Central memory CD8-positive, alpha-beta T cell (primary cell): ENCODE measurements at regions not wholly inside any gene's neighbourhood (a gene's known extent, or its start where the extent isn't known, plus 50 kb on each side); places are given as distances from the start of the nearest gene placed in this dataset.

Experiments used
- ATAC-seq: fragments of 150-1000 bp; cut with Tn5 transposase; replicated peaks from 2 replicates; pipeline ENCODE4 v1.10.0; 2022; ENCODE audit warnings: mild to moderate bottlenecking, moderate FRiP score, moderate number of reproducible peaks; ENCODE audit not compliant: poor library complexity, severe bottlenecking; ENCODE audit errors: extremely low read depth
- DNase-seq, 2 donors: peaks; one replicate each; pipeline ENCODE4 v3.0.0; 2021; ENCODE audit warnings: low spot score in 2 of 2
- H3K27ac Mint-ChIP-seq: one replicate; pipeline ENCODE4 v1.8.0; 2022; ENCODE audit warnings: low read depth, mild to moderate bottlenecking, moderate library complexity, mixed read lengths
- H3K27me3 Mint-ChIP-seq: one replicate; pipeline ENCODE4 v1.8.0; 2022; ENCODE audit warnings: mixed read lengths
- H3K36me3 Mint-ChIP-seq: one replicate; pipeline ENCODE4 v1.8.0; 2022; ENCODE audit warnings: mild to moderate bottlenecking, moderate library complexity, mixed read lengths; ENCODE audit not compliant: insufficient read depth
- H3K4me1 Mint-ChIP-seq: one replicate; pipeline ENCODE4 v1.8.0; 2022; ENCODE audit warnings: mixed read lengths
- H3K4me3 Mint-ChIP-seq: one replicate; pipeline ENCODE4 v1.8.0; 2022; ENCODE audit warnings: mild to moderate bottlenecking, moderate library complexity, mixed read lengths
- H3K9me3 Mint-ChIP-seq: one replicate; pipeline ENCODE4 v1.8.0; 2022; ENCODE audit warnings: mixed read lengths

- ATAC-seq (no peak), DNase-seq (no peak)
- Mint-ChIP-seq H3K4me3 (no peak overlapping the region), H3K36me3 (no peaks in the 10 kb centered on the region), H3K9me3 (no peaks in the 10 kb centered on the region), H3K27me3 (peaks cover 30% of the 10 kb centered on the region), H3K4me1 (no peaks in the 10 kb centered on the region), H3K27ac (no peak overlapping the region)
Observed at GRCh38 chr9:89916001-89916597, 311.3 kb downstream of the GADD45G start.

DNA sequence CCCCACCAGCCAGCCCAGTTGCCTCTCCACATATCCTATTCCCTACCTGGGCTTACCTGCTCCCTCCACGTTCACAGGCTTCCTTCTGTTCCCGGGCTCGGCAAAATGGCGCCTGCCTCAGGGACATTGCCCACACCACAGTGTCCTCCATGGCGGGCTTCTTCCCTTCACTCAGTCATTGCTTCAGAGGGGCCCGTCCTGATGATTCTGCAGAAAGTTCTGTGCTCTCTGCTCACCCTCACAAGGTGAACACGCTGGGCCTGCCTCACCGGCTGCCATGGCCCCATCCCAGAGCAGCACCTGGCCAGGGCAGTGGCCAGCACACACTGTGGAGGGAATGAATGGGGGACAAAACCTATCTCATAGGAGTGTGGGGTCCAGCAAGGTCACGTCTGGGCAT is 313.0 kb downstream of the GADD45G start:
- Mint-ChIP-seq H3K27me3 (peaks cover 20% of the 10 kb centered on the region), H3K36me3 (no peaks in the 10 kb centered on the region), H3K4me1 (no peaks in the 10 kb centered on the region), H3K4me3 (no peak overlapping the region), H3K9me3 (no peaks in the 10 kb centered on the region), H3K27ac (no peak overlapping the region)
- DNase-seq (no peak), ATAC-seq (no peak)

- no peak overlapping the region for H3K27ac Mint-ChIP-seq
- DNase-seq, result no peak
- H3K4me1 Mint-ChIP-seq, result no peaks in the 10 kb centered on the region
- no peak overlapping the region for H3K4me3 Mint-ChIP-seq
- no peaks in the 10 kb centered on the region for H3K9me3 Mint-ChIP-seq
- H3K27me3 Mint-ChIP-seq, result peaks cover 20% of the 10 kb centered on the region
- no peaks in the 10 kb centered on the region for H3K36me3 Mint-ChIP-seq
- ATAC-seq, result peak; percentile 52
Observed at GRCh38 chr9:89919171-89919681, 314.4 kb downstream of the GADD45G start.

GRCh38 chr9:89920131-89920530 is 315.3 kb downstream of the GADD45G start:
- Mint-ChIP-seq H3K27ac (no peak overlapping the region), H3K27me3 (peaks cover 20% of the 10 kb centered on the region), H3K36me3 (no peaks in the 10 kb centered on the region), H3K4me3 (no peak overlapping the region), H3K4me1 (no peaks in the 10 kb centered on the region), H3K9me3 (no peaks in the 10 kb centered on the region)
- DNase-seq, result no peak
- ATAC-seq, result no peak

GRCh38 chr9:89920951-89921350 is 316.1 kb downstream of the GADD45G start:
- ATAC-seq (no peak), DNase-seq (no peak)
- Mint-ChIP-seq H3K4me1 (no peaks in the 10 kb centered on the region), H3K9me3 (no peaks in the 10 kb centered on the region), H3K27me3 (peaks cover 20% of the 10 kb centered on the region), H3K27ac (no peak overlapping the region), H3K36me3 (no peaks in the 10 kb centered on the region), H3K4me3 (no peak overlapping the region)

- H3K36me3 Mint-ChIP-seq, result no peaks in the 10 kb centered on the region
- no peaks in the 10 kb centered on the region for H3K4me1 Mint-ChIP-seq
- H3K27me3 Mint-ChIP-seq, result peaks cover 20% of the 10 kb centered on the region
- no peaks in the 10 kb centered on the region for H3K9me3 Mint-ChIP-seq
- no peak for ATAC-seq
- H3K27ac Mint-ChIP-seq, result no peak overlapping the region
- DNase-seq, result no peak
- no peak overlapping the region for H3K4me3 Mint-ChIP-seq
Observed at GRCh38 chr9:89922099-89922498, 317.3 kb downstream of the GADD45G start.

GRCh38 chr9:89923174-89923573 is 318.4 kb downstream of the GADD45G start:
- Mint-ChIP-seq H3K27me3 (peaks cover 20% of the 10 kb centered on the region), H3K9me3 (no peaks in the 10 kb centered on the region), H3K36me3 (no peaks in the 10 kb centered on the region), H3K27ac (no peak overlapping the region), H3K4me1 (no peaks in the 10 kb centered on the region), H3K4me3 (no peak overlapping the region)
- DNase-seq (no peak), ATAC-seq (no peak)

DNA sequence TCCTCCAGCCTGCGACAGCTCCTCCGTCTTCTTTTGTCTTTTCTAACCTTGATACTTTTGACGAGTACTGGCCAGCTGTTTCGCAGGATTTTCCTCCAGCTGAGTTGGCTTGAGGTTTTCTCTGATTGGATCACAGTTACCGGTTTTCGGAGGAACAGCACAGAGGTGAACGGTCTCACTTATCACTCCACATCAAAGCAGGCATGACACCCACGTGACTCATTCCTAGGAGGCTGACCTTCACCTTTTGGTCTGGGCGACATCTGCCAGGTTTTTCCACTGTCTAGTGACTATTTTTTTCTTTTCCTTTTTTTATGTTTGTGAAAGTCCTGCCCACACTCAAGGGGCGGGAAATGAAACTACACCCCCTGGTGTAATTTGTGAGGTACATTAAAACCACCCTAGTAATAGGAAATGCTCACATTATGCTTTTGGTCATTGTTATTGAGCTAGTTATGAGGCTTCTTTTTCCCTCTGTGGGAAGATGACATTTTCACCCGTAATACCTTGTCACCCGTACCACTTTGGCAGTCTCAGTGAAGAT is 319.2 kb downstream of the GADD45G start:
- Mint-ChIP-seq H3K27ac (no peak overlapping the region), H3K36me3 (no peaks in the 10 kb centered on the region), H3K9me3 (no peaks in the 10 kb centered on the region), H3K4me3 (no peak overlapping the region), H3K4me1 (no peaks in the 10 kb centered on the region), H3K27me3 (peaks cover 16% of the 10 kb centered on the region)
- ATAC-seq (no peak), DNase-seq (no peak)

- Mint-ChIP-seq H3K36me3 (no peaks in the 10 kb centered on the region), H3K27me3 (peaks cover 10% of the 10 kb centered on the region), H3K27ac (no peak overlapping the region), H3K4me3 (no peak overlapping the region), H3K9me3 (no peaks in the 10 kb centered on the region), H3K4me1 (no peaks in the 10 kb centered on the region)
- ATAC-seq (no peak), DNase-seq (no peak)
Observed at GRCh38 chr9:89924611-89925010, 319.8 kb downstream of the GADD45G start.

DNA sequence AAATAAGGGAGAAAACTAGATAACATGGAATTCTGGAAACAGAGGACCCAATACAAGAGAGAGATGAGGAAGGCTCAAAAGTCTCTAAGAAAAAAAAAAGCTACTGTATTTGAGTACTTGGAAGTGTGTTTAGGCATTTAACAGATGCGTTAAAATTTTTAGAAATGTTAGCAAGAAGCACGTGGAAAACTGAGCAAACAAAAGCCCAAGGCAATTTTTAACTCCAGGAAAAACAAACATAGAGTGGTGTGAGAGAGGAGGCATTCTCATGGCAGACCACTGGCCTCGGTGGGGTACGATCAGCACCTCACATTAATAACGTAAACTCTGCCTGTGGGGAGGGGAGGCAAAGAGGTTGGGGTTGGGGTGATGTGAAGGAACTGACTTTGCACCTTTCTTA is 321.4 kb downstream of the GADD45G start:
- no peaks in the 10 kb centered on the region for H3K27me3 Mint-ChIP-seq
- H3K27ac Mint-ChIP-seq, result no peak overlapping the region
- ATAC-seq, result no peak
- DNase-seq, result no peak
- no peaks in the 10 kb centered on the region for H3K9me3 Mint-ChIP-seq
- no peaks in the 10 kb centered on the region for H3K4me1 Mint-ChIP-seq
- no peaks in the 10 kb centered on the region for H3K36me3 Mint-ChIP-seq
- no peak overlapping the region for H3K4me3 Mint-ChIP-seq

DNA sequence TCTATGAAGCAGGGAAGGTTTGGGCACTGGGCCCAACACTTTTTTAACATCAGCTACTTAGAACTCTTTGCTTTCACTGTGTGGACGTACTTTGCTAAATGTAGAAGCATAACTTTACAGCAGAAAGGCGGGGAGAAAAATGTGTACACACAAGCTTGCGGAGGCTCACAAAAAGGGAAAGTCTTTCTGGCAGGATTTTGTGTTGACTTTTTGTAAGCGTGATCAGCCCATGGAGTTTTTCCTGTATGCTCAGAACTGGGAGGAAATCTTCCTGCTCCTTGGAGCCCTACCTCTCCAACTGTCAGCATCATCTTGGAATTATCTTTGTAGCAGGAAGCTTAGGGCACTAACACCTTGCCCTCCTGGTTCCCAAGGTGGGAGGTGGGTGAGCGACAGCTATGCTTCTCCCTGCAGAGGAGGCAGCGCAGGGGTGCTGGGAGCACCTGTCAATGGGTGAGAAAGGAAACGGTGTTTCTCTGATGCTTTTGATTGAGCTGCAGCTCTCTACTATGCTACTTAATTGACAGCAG is 321.9 kb downstream of the GADD45G start:
- no peak for ATAC-seq

GRCh38 chr9:89928106-89928505 is 323.3 kb downstream of the GADD45G start:
- no peaks in the 10 kb centered on the region for H3K9me3 Mint-ChIP-seq
- H3K27ac Mint-ChIP-seq, result no peak overlapping the region
- ATAC-seq, result no peak
- H3K36me3 Mint-ChIP-seq, result no peaks in the 10 kb centered on the region
- H3K4me3 Mint-ChIP-seq, result no peak overlapping the region
- no peaks in the 10 kb centered on the region for H3K27me3 Mint-ChIP-seq
- no peak for DNase-seq
- no peaks in the 10 kb centered on the region for H3K4me1 Mint-ChIP-seq

More for the DNA sequence above, 321.9 kb downstream of the GADD45G start:
- H3K36me3 Mint-ChIP-seq, result no peaks in the 10 kb centered on the region
- H3K27me3 Mint-ChIP-seq, result no peaks in the 10 kb centered on the region
- H3K4me1 Mint-ChIP-seq, result no peaks in the 10 kb centered on the region
- no peak for DNase-seq
- H3K9me3 Mint-ChIP-seq, result no peaks in the 10 kb centered on the region
- H3K4me3 Mint-ChIP-seq, result no peak overlapping the region
- no peak overlapping the region for H3K27ac Mint-ChIP-seq

DNA sequence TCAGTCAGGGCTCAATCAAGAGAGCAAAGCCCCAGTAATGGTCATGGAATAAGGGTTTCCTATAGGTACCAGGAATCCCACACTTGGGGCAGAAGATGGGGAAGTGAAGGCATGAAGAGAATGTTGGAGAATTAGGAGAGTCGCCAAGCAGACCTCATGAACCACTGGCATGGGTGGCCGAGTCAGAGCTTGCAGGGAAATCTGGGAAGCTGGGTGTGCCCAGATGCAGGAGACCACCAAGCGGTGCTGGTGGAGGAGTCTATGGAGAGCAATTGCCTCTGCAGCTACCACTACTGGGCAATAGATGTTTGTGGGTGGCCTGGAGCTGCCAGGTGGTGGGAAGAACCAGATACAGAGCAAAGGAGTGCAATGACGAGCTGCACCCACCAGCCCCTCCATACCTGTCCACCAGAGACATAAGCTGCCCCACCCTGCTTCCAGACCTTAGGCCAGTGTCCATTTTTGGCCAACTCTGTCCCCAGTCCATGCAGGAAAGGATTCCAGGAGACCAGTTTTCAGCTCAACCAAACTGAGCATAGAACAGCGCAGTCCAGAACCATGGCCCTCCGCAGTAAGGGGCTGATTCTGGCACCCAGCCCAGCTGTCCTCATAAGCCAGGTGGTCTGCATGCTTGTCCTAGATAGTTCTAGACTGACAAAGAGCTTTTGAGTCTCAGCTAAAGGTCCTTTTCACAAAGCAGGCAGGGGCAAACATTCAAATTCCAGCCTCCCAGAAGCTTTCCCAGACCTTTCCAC is 323.9 kb downstream of the GADD45G start:
- Mint-ChIP-seq H3K9me3 (no peaks in the 10 kb centered on the region), H3K27ac (no peak overlapping the region), H3K4me3 (no peak overlapping the region), H3K4me1 (no peaks in the 10 kb centered on the region), H3K36me3 (no peaks in the 10 kb centered on the region), H3K27me3 (no peaks in the 10 kb centered on the region)
- no peak for ATAC-seq
- no peak for DNase-seq
